Breast epithelium (tissue), 4 donors: ENCODE measurements at regions not wholly inside any gene's neighbourhood (a gene's known extent, or its start where the extent isn't known, plus 50 kb on each side); places are given as distances from the start of the nearest gene placed in this dataset.

Source experiments
- DNase-seq, 2 donors: peaks; one replicate each; pipeline ENCODE4 v3.0.0-alpha.2; 2019; ENCODE audit warnings: low spot score in 2 of 2
- H3K27ac ChIP-seq, 2 donors: fragments of 200-600 bp; sonication (generic) in 1 of 2; one replicate each; pipeline ENCODE4 v1.5.1; 2016 to 2019; ENCODE audit warnings: mild to moderate bottlenecking in 1 of 2
- H3K27me3 ChIP-seq, 2 donors: fragments of 200-600 bp; sonication (generic) in 1 of 2; one replicate each; pipeline versions ENCODE4 v1.5.1 to v1.6.0; 2017 to 2019; ENCODE audit warnings: control low read depth in 1 of 2, mild to moderate bottlenecking in 1 of 2
- H3K36me3 ChIP-seq: fragments of 200-600 bp; one replicate; pipeline ENCODE4 v1.5.1; 2019
- H3K4me1 ChIP-seq, 2 donors: fragments of 200-600 bp; sonication (generic); one replicate each; pipeline ENCODE4 v1.5.1; 2016 to 2019; ENCODE audit warnings: control low read depth in 1 of 2
- H3K4me3 ChIP-seq, 3 donors: fragments of 200-600 bp; sonication (generic); 1 replicate in 2 of 3; 2 replicates in 1 of 3; pipeline ENCODE4 v1.5.1; 2016 to 2019; ENCODE audit warnings: mild to moderate bottlenecking in 3 of 3, moderate library complexity in 2 of 3
- H3K9me3 ChIP-seq, 2 donors: fragments of 200-600 bp; sonication (generic) in 1 of 2; one replicate each; pipeline ENCODE4 v1.5.1; 2016 to 2019; ENCODE audit warnings: control low read depth in 1 of 2
- CTCF ChIP-seq, 3 donors: fragments of 450-650 bp; IDR thresholded peaks; one replicate each; pipeline ENCODE4 v1.5.1; 2016 to 2017; ENCODE audit warnings: antibody characterized with exemption in 3 of 3, mild to moderate bottlenecking in 3 of 3, moderate library complexity in 3 of 3
- POLR2A ChIP-seq: fragments of 450-650 bp; IDR thresholded peaks from one replicate; pipeline ENCODE4 v1.6.1; 2016; ENCODE audit warnings: antibody characterized with exemption, mild to moderate bottlenecking, moderate library complexity
- POLR2AphosphoS5 ChIP-seq, 3 donors: sonication (generic); formaldehyde crosslinking; IDR thresholded peaks; one replicate each; pipeline ENCODE4 v1.6.1; 2017; ENCODE audit warnings: antibody characterized with exemption in 3 of 3
- intact Hi-C: fragments of 100-400 bp; cut with DNase I; formaldehyde crosslinking; loops from one replicate; pipeline ENCODE4 v1.15.1; 2023; ENCODE audit warnings: low total_unique reads

GRCh38 chr15:35933531-35933930 is 387.6 kb upstream of the DPH6 start:
- Histone ChIP-seq H3K36me3 (no peaks in the 10 kb centered on the region), H3K9me3 (no peaks in the 10 kb centered on the region), H3K27ac (no peak overlapping the region), H3K27me3 (no peaks in the 10 kb centered on the region), H3K4me3 (no peak overlapping the region), H3K4me1 (no peaks in the 10 kb centered on the region)
- no peak for DNase-seq
- TF ChIP-seq CTCF (IDR thresholded peaks at IDR 0.05), result no peak
- TF ChIP-seq POLR2AphosphoS5 (IDR thresholded peaks at IDR 0.05), result no peak
- intact Hi-C loops, result no loop called here

GRCh38 chr15:35934383-35935049 is 388.6 kb upstream of the DPH6 start:
- H3K27me3 ChIP-seq, result no peaks in the 10 kb centered on the region
- DNase-seq, result no peak
- intact Hi-C loops, result no loop called here
- TF ChIP-seq POLR2A (no peak), POLR2AphosphoS5 (IDR thresholded peaks at IDR 0.05) (no peak), CTCF (IDR thresholded peaks at IDR 0.05) (no peak)
- no peak overlapping the region for H3K27ac ChIP-seq
- no peaks in the 10 kb centered on the region for H3K4me1 ChIP-seq
- H3K9me3 ChIP-seq, result no peaks in the 10 kb centered on the region
- no peaks in the 10 kb centered on the region for H3K36me3 ChIP-seq
- no peak overlapping the region for H3K4me3 ChIP-seq

GRCh38 chr15:35936284-35936683 is 390.3 kb upstream of the DPH6 start:
- H3K9me3 ChIP-seq, result no peaks in the 10 kb centered on the region
- H3K27ac ChIP-seq, result no peak overlapping the region
- H3K27me3 ChIP-seq, result no peaks in the 10 kb centered on the region
- H3K4me1 ChIP-seq, result no peaks in the 10 kb centered on the region
- TF ChIP-seq POLR2AphosphoS5 (IDR thresholded peaks at IDR 0.05) (no peak), POLR2A (no peak), CTCF (IDR thresholded peaks at IDR 0.05) (no peak)
- no peaks in the 10 kb centered on the region for H3K36me3 ChIP-seq
- intact Hi-C loops, result no loop called here
- no peak for DNase-seq
- H3K4me3 ChIP-seq, result no peak overlapping the region

GRCh38 chr15:35937380-35937779 is 391.4 kb upstream of the DPH6 start:
- no peak for TF ChIP-seq POLR2A
- no peak for TF ChIP-seq POLR2AphosphoS5 (IDR thresholded peaks at IDR 0.05)
- TF ChIP-seq CTCF (IDR thresholded peaks at IDR 0.05), result no peak
- no peaks in the 10 kb centered on the region for H3K9me3 ChIP-seq
- no peak overlapping the region for H3K27ac ChIP-seq

GRCh38 chr15:35944945-35945585 is 399.1 kb upstream of the DPH6 start:
- intact Hi-C loops, result no loop called here
- H3K36me3 ChIP-seq, result no peaks in the 10 kb centered on the region
- H3K4me1 ChIP-seq, result no peaks in the 10 kb centered on the region
- no peak for DNase-seq
- TF ChIP-seq POLR2A (no peak), CTCF (IDR thresholded peaks at IDR 0.05) (no peak), POLR2AphosphoS5 (IDR thresholded peaks at IDR 0.05) (no peak)
- no peak overlapping the region for H3K4me3 ChIP-seq
- H3K27ac ChIP-seq, result no peak overlapping the region
- no peaks in the 10 kb centered on the region for H3K9me3 ChIP-seq
- H3K27me3 ChIP-seq, result no peaks in the 10 kb centered on the region

More at GRCh38 chr15:35937380-35937779, 391.4 kb upstream of the DPH6 start:
- no peak for DNase-seq
- no peaks in the 10 kb centered on the region for H3K27me3 ChIP-seq
- intact Hi-C loops, result no loop called here
- no peaks in the 10 kb centered on the region for H3K4me1 ChIP-seq
- no peaks in the 10 kb centered on the region for H3K36me3 ChIP-seq
- H3K4me3 ChIP-seq, result no peak overlapping the region
